Ishikawa (cell line): ENCODE measurements at regions not wholly inside any gene's neighbourhood (a gene's known extent, or its start where the extent isn't known, plus 50 kb on each side); places are given as distances from the start of the nearest gene placed in this dataset.

Experiments used
- CEBPB ChIP-seq: IDR thresholded peaks from 2 replicates; pipeline ENCODE4 v1.6.1; 2012
- CREB1 ChIP-seq: IDR thresholded peaks from 2 replicates; pipeline ENCODE4 v1.6.1; 2012; ENCODE audit warnings: low read depth
- EGR1 ChIP-seq: IDR thresholded peaks from 2 replicates; pipeline ENCODE4 v1.6.1; 2012
- EP300 ChIP-seq: IDR thresholded peaks from 2 replicates; pipeline ENCODE4 v1.6.1; 2012; ENCODE audit warnings: borderline replicate concordance
- FOXM1 ChIP-seq: IDR thresholded peaks from 2 replicates; pipeline ENCODE4 v1.6.1; 2012; ENCODE audit warnings: low read depth, borderline replicate concordance
- NFIC ChIP-seq: IDR thresholded peaks from 2 replicates; pipeline ENCODE4 v1.6.1; 2012
- RAD21 ChIP-seq: IDR thresholded peaks from 2 replicates; pipeline ENCODE4 v1.6.1; 2012; ENCODE audit warnings: low read depth
- TAF1 ChIP-seq: IDR thresholded peaks from 2 replicates; pipeline ENCODE4 v1.6.1; 2012; ENCODE audit warnings: low read depth, mild to moderate bottlenecking
- TCF12 ChIP-seq: IDR thresholded peaks from 2 replicates; pipeline ENCODE4 v1.6.1; 2012; ENCODE audit warnings: low read depth
- TEAD4 ChIP-seq: IDR thresholded peaks from 2 replicates; pipeline ENCODE4 v1.6.1; 2012
- YY1 ChIP-seq: IDR thresholded peaks from 2 replicates; pipeline ENCODE4 v1.6.1; 2012; ENCODE audit warnings: low read depth
- ZBTB7A ChIP-seq: IDR thresholded peaks from 2 replicates; pipeline ENCODE4 v1.6.1; 2012; ENCODE audit warnings: low read depth
- TF ChIP-seq, protein P1 (sequence below): IDR thresholded peaks from 2 replicates; pipeline ENCODE4 v1.6.1; 2012
- TF ChIP-seq, protein P2 (sequence below): IDR thresholded peaks from 2 replicates; pipeline ENCODE4 v1.6.1; 2012; ENCODE audit warnings: low read depth, mild to moderate bottlenecking
- TF ChIP-seq, protein P3 (sequence below): IDR thresholded peaks from 2 replicates; pipeline ENCODE4 v1.6.1; 2012

DNA sequence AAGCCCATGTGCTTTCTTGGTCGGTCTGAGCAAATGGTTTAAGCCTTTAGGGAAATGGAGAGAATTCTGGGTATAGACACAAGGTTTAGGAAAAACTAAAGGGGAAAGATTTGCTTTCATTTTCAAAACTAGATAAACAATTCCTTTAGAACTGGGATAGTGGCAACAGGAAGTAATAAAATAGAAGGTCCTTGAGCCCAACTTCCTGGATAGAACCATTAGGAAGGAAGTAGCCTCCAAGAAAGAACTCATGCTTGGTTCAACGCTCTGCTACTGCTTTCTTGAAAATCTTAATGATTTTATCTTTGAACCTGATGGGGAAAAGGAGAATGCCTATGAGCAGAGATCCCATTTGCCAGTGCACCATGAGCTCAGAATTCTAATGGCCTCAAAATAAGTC is 147.0 kb upstream of the THRB start:
- TF ChIP-seq, protein P1, sequence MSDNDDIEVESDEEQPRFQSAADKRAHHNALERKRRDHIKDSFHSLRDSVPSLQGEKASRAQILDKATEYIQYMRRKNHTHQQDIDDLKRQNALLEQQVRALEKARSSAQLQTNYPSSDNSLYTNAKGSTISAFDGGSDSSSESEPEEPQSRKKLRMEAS: no peak
- TF ChIP-seq NFIC (no peak), CREB1 (no peak), FOXM1 (no peak), TEAD4 (no peak)

DNA sequence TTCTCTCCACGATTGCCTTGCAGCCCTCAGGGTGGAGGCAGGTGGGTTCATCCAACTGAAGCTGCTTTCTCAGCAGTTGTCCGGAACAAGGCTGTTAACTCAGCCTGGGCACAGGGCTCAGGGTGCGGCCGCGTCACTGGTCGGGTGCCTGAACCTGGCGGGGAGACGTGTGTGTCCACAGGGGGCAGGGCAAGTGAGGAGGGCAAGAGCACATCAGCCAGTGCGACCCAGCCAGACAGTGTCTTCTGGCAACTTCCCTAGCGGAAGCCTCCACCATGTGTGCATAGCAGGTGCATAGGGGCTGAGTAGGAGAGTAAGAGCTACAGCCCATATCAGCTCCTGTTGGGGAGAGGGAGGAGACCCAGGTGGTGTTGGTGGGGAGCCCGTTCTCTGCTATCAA is 150.4 kb upstream of the THRB start:
- TF ChIP-seq, protein P2, sequence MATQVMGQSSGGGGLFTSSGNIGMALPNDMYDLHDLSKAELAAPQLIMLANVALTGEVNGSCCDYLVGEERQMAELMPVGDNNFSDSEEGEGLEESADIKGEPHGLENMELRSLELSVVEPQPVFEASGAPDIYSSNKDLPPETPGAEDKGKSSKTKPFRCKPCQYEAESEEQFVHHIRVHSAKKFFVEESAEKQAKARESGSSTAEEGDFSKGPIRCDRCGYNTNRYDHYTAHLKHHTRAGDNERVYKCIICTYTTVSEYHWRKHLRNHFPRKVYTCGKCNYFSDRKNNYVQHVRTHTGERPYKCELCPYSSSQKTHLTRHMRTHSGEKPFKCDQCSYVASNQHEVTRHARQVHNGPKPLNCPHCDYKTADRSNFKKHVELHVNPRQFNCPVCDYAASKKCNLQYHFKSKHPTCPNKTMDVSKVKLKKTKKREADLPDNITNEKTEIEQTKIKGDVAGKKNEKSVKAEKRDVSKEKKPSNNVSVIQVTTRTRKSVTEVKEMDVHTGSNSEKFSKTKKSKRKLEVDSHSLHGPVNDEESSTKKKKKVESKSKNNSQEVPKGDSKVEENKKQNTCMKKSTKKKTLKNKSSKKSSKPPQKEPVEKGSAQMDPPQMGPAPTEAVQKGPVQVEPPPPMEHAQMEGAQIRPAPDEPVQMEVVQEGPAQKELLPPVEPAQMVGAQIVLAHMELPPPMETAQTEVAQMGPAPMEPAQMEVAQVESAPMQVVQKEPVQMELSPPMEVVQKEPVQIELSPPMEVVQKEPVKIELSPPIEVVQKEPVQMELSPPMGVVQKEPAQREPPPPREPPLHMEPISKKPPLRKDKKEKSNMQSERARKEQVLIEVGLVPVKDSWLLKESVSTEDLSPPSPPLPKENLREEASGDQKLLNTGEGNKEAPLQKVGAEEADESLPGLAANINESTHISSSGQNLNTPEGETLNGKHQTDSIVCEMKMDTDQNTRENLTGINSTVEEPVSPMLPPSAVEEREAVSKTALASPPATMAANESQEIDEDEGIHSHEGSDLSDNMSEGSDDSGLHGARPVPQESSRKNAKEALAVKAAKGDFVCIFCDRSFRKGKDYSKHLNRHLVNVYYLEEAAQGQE: no peak
- TF ChIP-seq NFIC (no peak), RAD21 (no peak), FOXM1 (no peak), TAF1 (no peak), CREB1 (no peak), YY1 (no peak), EP300 (no peak), TCF12 (no peak), ZBTB7A (no peak), EGR1 (no peak), CEBPB (no peak), TEAD4 (no peak)
- TF ChIP-seq, protein P1: no peak
- TF ChIP-seq, protein P3, sequence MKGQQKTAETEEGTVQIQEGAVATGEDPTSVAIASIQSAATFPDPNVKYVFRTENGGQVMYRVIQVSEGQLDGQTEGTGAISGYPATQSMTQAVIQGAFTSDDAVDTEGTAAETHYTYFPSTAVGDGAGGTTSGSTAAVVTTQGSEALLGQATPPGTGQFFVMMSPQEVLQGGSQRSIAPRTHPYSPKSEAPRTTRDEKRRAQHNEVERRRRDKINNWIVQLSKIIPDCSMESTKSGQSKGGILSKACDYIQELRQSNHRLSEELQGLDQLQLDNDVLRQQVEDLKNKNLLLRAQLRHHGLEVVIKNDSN: no peak

DNA sequence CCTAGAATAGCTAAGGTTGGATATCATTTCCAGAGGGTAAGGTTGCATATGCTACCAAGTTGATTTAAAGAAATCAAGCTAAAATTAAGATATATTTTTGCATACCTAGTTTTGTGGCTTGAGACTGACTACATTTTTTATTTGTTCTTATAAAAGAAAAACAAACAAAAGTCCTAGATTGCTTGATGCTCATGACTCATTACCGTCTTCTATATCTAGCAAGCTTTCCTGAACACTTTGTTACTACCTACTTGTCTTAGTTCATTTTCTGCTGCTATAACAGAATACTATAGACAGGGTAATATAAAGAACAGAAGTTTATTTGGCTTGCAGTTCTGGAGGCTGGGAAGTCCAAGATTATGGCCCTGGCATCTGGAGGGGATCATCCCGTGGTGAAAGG is 152.1 kb upstream of the THRB start:
- TF ChIP-seq TAF1 (no peak), CEBPB (no peak), TEAD4 (no peak), YY1 (no peak), EGR1 (no peak), EP300 (no peak), ZBTB7A (no peak)
- TF ChIP-seq, protein P3: no peak
- TF ChIP-seq, protein P2: no peak

DNA sequence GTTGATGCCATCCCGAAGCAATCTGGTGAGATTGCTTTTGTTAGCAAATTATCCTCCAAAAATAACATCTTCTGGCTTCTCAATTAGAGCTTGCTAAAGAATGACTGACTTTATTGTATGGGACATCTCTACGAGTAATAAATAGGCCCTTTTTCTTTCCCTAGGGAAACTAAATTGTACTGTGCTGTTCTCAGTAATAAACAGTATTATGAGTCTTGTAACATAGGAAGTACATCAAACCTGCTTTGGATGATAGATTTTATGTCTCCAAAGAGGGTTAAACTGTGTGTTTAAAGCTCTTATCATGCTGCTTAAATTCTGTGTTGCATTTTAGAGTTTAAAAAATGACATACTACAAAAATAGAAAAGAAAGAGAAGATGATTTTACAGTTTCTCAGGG is 153.4 kb upstream of the THRB start:
- TF ChIP-seq EGR1 (no peak), CEBPB (no peak), RAD21 (no peak), CREB1 (no peak), YY1 (no peak), TEAD4 (no peak), FOXM1 (no peak), ZBTB7A (no peak)
- TF ChIP-seq, protein P1: no peak
- TF ChIP-seq, protein P3: no peak

DNA sequence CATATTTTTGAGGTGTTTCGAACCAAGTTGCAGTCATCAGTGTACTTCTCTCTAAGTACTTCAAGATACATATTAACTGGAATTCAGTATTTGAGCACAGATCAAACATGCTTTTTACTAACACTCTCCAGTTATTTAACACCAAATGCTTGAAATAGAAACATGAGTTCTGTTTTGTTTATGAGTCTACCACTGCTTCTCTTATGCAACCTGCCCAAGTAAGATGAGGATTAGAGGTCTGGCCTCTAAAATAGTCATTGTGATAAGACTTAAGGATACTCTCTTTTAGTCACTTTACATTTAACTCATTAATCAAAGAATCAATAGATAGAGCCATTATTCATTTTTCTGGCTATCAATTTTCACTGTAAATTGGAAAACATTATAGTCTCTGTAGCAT is 156.2 kb upstream of the THRB start:
- TF ChIP-seq, protein P2: no peak
- TF ChIP-seq ZBTB7A (no peak), TCF12 (no peak), TAF1 (no peak), NFIC (no peak), RAD21 (no peak), FOXM1 (no peak), TEAD4 (no peak), CEBPB (no peak), EP300 (no peak), YY1 (no peak), EGR1 (no peak), CREB1 (no peak)
- TF ChIP-seq, protein P1: no peak
- TF ChIP-seq, protein P3: no peak
